Neural cell (in vitro differentiated cells): ENCODE measurements at regions not wholly inside any gene's neighbourhood (a gene's known extent, or its start where the extent isn't known, plus 50 kb on each side); places are given as distances from the start of the nearest gene placed in this dataset.

Experiments used
- H2AFZ ChIP-seq: fragments of 200-600, 300-800 bp; sonication (generic), shearing (Covaris generic); 2 replicates; pipeline ENCODE4 v1.6.0; 2014; ENCODE audit warnings: low read depth, mild to moderate bottlenecking, antibody characterized with exemption, low read length, moderate library complexity
- H3F3A ChIP-seq: fragments of 200-600 bp; shearing (Covaris generic); 2 replicates; pipeline ENCODE4 v1.6.1; 2016; ENCODE audit warnings: mild to moderate bottlenecking, moderate library complexity, mixed read lengths, antibody characterized with exemption, low read length; ENCODE audit not compliant: insufficient read depth, poor library complexity, severe bottlenecking
- H3K27ac ChIP-seq: fragments of 200-600, 300-800 bp; sonication (generic), shearing (Covaris generic); 2 replicates; pipeline ENCODE4 v1.5.1; 2014; ENCODE audit warnings: mild to moderate bottlenecking, low read length, moderate library complexity
- H3K27me3 ChIP-seq: fragments of 300-800, 200-600 bp; sonication (generic), shearing (Covaris generic); 2 replicates; pipeline ENCODE4 v1.6.0; 2014; ENCODE audit warnings: mild to moderate bottlenecking, low read depth, low read length, moderate library complexity; ENCODE audit not compliant: insufficient read depth
- H3K36me3 ChIP-seq: fragments of 300-800, 200-600 bp; sonication (generic), shearing (Covaris generic); 2 replicates; pipeline ENCODE4 v1.5.1; 2014; ENCODE audit warnings: mild to moderate bottlenecking, antibody characterized with exemption, low read length, moderate library complexity; ENCODE audit not compliant: insufficient read depth
- H3K4me2 ChIP-seq: fragments of 300-800, 200-600 bp; sonication (generic), shearing (Covaris generic); 2 replicates; pipeline ENCODE4 v1.6.0; 2014; ENCODE audit warnings: mild to moderate bottlenecking, low read length
- H3K4me3 ChIP-seq: fragments of 300-800, 200-600 bp; sonication (generic), shearing (Covaris generic); 2 replicates; pipeline ENCODE4 v1.5.1; 2014; ENCODE audit warnings: mild to moderate bottlenecking, low read length, moderate library complexity
- H3K79me2 ChIP-seq: fragments of 200-600 bp; shearing (Covaris generic); replicated peaks from 2 replicates; pipeline ENCODE4 v1.6.0; 2014; ENCODE audit warnings: mild to moderate bottlenecking, low read length, moderate library complexity; ENCODE audit not compliant: insufficient read depth
- H3K9ac ChIP-seq: fragments of 300-800, 200-600 bp; sonication (generic), shearing (Covaris generic); 2 replicates; pipeline ENCODE4 v1.6.1; 2016; ENCODE audit warnings: mild to moderate bottlenecking, low read length, mixed read lengths
- H3K9me2 ChIP-seq: fragments of 200-600 bp; shearing (Covaris generic); 2 replicates; pipeline ENCODE4 v1.6.1; 2016; ENCODE audit warnings: mild to moderate bottlenecking, low read length, mixed read lengths; ENCODE audit not compliant: insufficient read depth
- H3K9me3 ChIP-seq: fragments of 200-600, 300-800 bp; sonication (generic), shearing (Covaris generic); 2 replicates; pipeline ENCODE4 v1.6.1; 2016; ENCODE audit warnings: mild to moderate bottlenecking, mixed run types, low read length, moderate library complexity, mixed read lengths
- H4K20me1 ChIP-seq: fragments of 200-600 bp; shearing (Covaris generic); 2 replicates; pipeline ENCODE4 v1.6.1; 2016; ENCODE audit warnings: mild to moderate bottlenecking, mixed run types; ENCODE audit not compliant: insufficient read depth
- EP300 ChIP-seq: fragments of 450-650 bp; conservative IDR thresholded peaks from 2 replicates; pipeline ENCODE4 v1.6.1; 2014; ENCODE audit warnings: antibody characterized with exemption, mild to moderate bottlenecking, moderate library complexity; ENCODE audit not compliant: poor library complexity, severe bottlenecking
- EZH2 ChIP-seq: fragments of 200-600, 300-800 bp; shearing (Covaris generic), sonication (generic); IDR thresholded peaks from 2 replicates; pipeline ENCODE4 v1.6.1; 2014; ENCODE audit warnings: antibody characterized with exemption, low read length, borderline replicate concordance, mild to moderate bottlenecking; ENCODE audit not compliant: insufficient read depth, poor library complexity, severe bottlenecking
- MXI1 ChIP-seq: fragments of 450-650 bp; conservative IDR thresholded peaks from 2 replicates; pipeline ENCODE4 v1.6.1; 2014; ENCODE audit warnings: antibody characterized with exemption, mild to moderate bottlenecking; ENCODE audit not compliant: poor library complexity, severe bottlenecking
- POLR2AphosphoS5 ChIP-seq: IDR thresholded peaks from 2 replicates; pipeline ENCODE4 v1.6.1; 2012
- RAD21 ChIP-seq: fragments of 450-650 bp; conservative IDR thresholded peaks from 2 replicates; pipeline ENCODE4 v1.6.1; 2014; ENCODE audit warnings: antibody characterized with exemption, mild to moderate bottlenecking, moderate library complexity
- REST ChIP-seq: IDR thresholded peaks from 2 replicates; pipeline ENCODE4 v1.6.1; 2012; ENCODE audit warnings: borderline replicate concordance
- SMC3 ChIP-seq: fragments of 450-650 bp; conservative IDR thresholded peaks from 2 replicates; pipeline ENCODE4 v1.6.1; 2014; ENCODE audit warnings: antibody characterized with exemption, mild to moderate bottlenecking, moderate library complexity; ENCODE audit not compliant: poor library complexity
- TAF1 ChIP-seq: IDR thresholded peaks from 2 replicates; pipeline ENCODE4 v1.6.1; 2012; ENCODE audit warnings: low read depth
- TF ChIP-seq, protein P1 (sequence below): fragments of 450-650 bp; IDR thresholded peaks from 2 replicates; pipeline ENCODE4 v1.5.1; 2014; ENCODE audit warnings: antibody characterized with exemption, mild to moderate bottlenecking, moderate library complexity; ENCODE audit not compliant: poor library complexity, severe bottlenecking

GRCh38 chr2:122366427-122366826, 611.0 kb downstream of the TSN start:
- Histone ChIP-seq H3K36me3 (no peaks in the 10 kb centered on the region), H3K9me2 (no peaks in the 10 kb centered on the region), H2AFZ (no peak overlapping the region), H3K4me3 (no peak overlapping the region), H3K4me2 (no peak overlapping the region), H3K9me3 (no peaks in the 10 kb centered on the region), H4K20me1 (no peaks in the 10 kb centered on the region), H3F3A (no peaks in the 10 kb centered on the region), H3K27ac (no peak overlapping the region), H3K27me3 (no peaks in the 10 kb centered on the region), H3K9ac (no peak overlapping the region), H3K79me2 (no peaks in the 10 kb centered on the region)
- TF ChIP-seq MXI1 = no peak

DNA sequence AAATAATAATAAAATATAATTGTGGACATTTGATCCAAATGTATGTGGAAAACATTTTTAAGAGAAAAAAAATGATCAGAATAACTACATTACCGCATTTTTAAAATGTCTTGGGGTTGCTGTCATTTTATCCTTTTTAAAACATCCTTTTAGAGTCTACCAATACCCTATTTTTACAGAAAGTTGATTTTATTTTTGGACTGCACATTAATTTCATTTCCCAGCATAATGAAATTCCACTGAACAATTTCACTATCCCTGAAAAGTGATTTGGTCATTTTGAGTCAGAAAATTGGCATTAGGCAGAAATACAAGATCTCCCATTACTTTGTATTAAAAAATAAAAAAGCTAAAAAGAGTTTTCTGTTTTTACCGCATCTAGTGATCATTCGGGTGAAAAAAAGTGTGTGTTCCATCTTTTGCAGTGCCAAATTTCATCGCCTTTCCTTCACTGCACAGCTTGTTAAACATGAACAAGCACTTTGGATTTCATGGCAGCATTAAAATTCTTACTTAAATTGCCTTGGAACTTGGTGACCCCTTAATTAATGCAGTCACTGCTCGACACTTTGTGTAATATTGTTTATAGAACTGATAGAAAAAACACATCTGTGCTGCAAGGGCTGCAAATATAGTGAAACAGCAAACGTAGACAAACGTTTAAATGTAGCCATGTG, 611.7 kb downstream of the TSN start:
- Histone ChIP-seq H3K9ac (no peak overlapping the region), H3K4me2 (no peak overlapping the region), H3K4me3 (no peak overlapping the region), H3K36me3 (no peaks in the 10 kb centered on the region), H3F3A (no peaks in the 10 kb centered on the region), H4K20me1 (no peaks in the 10 kb centered on the region), H3K79me2 (no peaks in the 10 kb centered on the region), H2AFZ (no peak overlapping the region), H3K9me2 (no peaks in the 10 kb centered on the region), H3K27ac (no peak overlapping the region), H3K27me3 (no peaks in the 10 kb centered on the region), H3K9me3 (no peaks in the 10 kb centered on the region)
- no peak for TF ChIP-seq RAD21

DNA sequence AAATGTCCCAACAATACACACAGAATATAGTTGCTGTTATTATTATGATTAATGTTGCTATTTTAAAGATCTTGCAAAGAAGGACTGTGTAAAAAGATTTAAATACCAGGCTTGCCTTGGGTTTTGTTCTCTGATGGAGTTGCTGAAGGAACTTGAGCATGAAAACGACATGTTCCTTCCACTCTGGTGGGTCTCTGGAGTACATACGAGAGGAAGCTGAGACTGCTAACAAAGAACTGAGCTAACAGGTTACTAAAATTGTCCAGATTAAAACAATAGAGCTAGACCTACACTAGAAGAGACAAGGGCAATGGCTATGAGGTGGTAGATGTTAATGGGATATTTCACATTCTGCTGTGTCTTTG, 612.2 kb downstream of the TSN start:
- TF ChIP-seq MXI1 (no peak), TAF1 (no peak), RAD21 (no peak), SMC3 (no peak), REST (no peak), POLR2AphosphoS5 (no peak), EP300 (no peak), EZH2 (no peak)
- TF ChIP-seq, protein P1, sequence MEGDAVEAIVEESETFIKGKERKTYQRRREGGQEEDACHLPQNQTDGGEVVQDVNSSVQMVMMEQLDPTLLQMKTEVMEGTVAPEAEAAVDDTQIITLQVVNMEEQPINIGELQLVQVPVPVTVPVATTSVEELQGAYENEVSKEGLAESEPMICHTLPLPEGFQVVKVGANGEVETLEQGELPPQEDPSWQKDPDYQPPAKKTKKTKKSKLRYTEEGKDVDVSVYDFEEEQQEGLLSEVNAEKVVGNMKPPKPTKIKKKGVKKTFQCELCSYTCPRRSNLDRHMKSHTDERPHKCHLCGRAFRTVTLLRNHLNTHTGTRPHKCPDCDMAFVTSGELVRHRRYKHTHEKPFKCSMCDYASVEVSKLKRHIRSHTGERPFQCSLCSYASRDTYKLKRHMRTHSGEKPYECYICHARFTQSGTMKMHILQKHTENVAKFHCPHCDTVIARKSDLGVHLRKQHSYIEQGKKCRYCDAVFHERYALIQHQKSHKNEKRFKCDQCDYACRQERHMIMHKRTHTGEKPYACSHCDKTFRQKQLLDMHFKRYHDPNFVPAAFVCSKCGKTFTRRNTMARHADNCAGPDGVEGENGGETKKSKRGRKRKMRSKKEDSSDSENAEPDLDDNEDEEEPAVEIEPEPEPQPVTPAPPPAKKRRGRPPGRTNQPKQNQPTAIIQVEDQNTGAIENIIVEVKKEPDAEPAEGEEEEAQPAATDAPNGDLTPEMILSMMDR = no peak
- no peaks in the 10 kb centered on the region for H3K79me2 ChIP-seq
- H3K36me3 ChIP-seq = no peaks in the 10 kb centered on the region
- H3K4me3 ChIP-seq = no peak overlapping the region
- H3F3A ChIP-seq = no peaks in the 10 kb centered on the region
- no peak overlapping the region for H3K4me2 ChIP-seq
- no peaks in the 10 kb centered on the region for H3K27me3 ChIP-seq
- no peaks in the 10 kb centered on the region for H3K9me2 ChIP-seq
- H3K27ac ChIP-seq = no peak overlapping the region
- no peak overlapping the region for H3K9ac ChIP-seq
- no peaks in the 10 kb centered on the region for H3K9me3 ChIP-seq
- H4K20me1 ChIP-seq = no peaks in the 10 kb centered on the region
- no peak overlapping the region for H2AFZ ChIP-seq
